ENCODE measurements at regions not wholly inside any gene's neighbourhood (a gene's known extent, or its start where the extent isn't known, plus 50 kb on each side); places are given as distances from the start of the nearest gene placed in this dataset.

DNA sequence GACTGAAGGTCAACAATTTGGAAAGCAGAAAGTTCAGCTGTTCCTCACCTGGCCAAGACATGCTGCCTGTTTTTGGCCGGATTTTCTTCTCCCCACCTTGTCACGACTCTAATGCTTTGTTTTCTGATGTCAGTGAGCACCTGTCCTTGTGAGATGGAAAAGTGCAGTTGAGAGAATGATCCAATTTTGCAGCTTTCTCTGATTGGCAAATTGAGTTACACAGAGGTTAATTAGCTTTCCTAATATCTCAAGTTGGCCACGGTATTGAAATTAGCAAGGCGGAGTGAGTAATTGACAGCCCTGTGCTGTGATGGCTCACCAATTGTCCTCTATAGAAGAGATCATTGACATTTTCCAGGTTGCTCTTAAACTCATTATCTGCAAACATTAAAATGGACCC is 126.8 kb upstream of the VCX3A start:
- Histone ChIP-seq H3K4me3 (ENCODE audit: low read depth, low read length) (no peak overlapping the region), H4K12ac (ENCODE audit: low read depth, low read length) (no peak overlapping the region), H3K23ac (ENCODE audit: low read length) (no peak overlapping the region), H4K8ac (ENCODE audit: low read depth, low read length) (no peak overlapping the region), H2BK5ac (ENCODE audit: low read depth, low read length, poor library complexity) (no peak overlapping the region), H4K91ac (ENCODE audit: low read depth, low read length) (no peak overlapping the region), H2BK120ac (ENCODE audit: insufficient read depth, low read length, poor library complexity) (no peak overlapping the region), H3K79me2 (ENCODE audit: control insufficient read depth, insufficient read depth, low read length, poor library complexity) (no peaks in the 10 kb centered on the region), H3K18ac (ENCODE audit: low read length) (no peak overlapping the region), H3K9ac (ENCODE audit: low read length) (no peak overlapping the region), H2AFZ (ENCODE audit: insufficient read depth, low read length, poor library complexity) (no peak overlapping the region), H3K27ac (ENCODE audit: low read depth, low read length) (no peak overlapping the region), H3K9me3 (ENCODE audit: insufficient read depth, low read depth, low read length) (no peaks in the 10 kb centered on the region), H3K27me3 (ENCODE audit: insufficient read depth, low read length) (no peaks in the 10 kb centered on the region), H3K36me3 (ENCODE audit: control insufficient read depth in 1 of 2, insufficient read depth in 2 of 2, low read length in 2 of 2) (no peaks in the 10 kb centered on the region), H3K4me1 (ENCODE audit: control insufficient read depth in 1 of 2, insufficient read depth in 2 of 2, low read length in 2 of 2) (no peaks in the 10 kb centered on the region), H3K4me2 (ENCODE audit: low read length) (no peak overlapping the region), H3K4ac (ENCODE audit: low read depth, low read length) (no peak overlapping the region), H2BK12ac (ENCODE audit: low read length) (no peak overlapping the region), H2AK5ac (ENCODE audit: low read length) (no peak overlapping the region), H3K79me1 (ENCODE audit: low read length) (no peaks in the 10 kb centered on the region), H3K14ac (ENCODE audit: low read length) (no peak overlapping the region)
- no CpG with 5 or more reads among the region's 4 CpGs for WGBS (ENCODE audit: extremely low coverage, insufficient coverage, insufficient read length)
- no peak for DNase-seq

DNA sequence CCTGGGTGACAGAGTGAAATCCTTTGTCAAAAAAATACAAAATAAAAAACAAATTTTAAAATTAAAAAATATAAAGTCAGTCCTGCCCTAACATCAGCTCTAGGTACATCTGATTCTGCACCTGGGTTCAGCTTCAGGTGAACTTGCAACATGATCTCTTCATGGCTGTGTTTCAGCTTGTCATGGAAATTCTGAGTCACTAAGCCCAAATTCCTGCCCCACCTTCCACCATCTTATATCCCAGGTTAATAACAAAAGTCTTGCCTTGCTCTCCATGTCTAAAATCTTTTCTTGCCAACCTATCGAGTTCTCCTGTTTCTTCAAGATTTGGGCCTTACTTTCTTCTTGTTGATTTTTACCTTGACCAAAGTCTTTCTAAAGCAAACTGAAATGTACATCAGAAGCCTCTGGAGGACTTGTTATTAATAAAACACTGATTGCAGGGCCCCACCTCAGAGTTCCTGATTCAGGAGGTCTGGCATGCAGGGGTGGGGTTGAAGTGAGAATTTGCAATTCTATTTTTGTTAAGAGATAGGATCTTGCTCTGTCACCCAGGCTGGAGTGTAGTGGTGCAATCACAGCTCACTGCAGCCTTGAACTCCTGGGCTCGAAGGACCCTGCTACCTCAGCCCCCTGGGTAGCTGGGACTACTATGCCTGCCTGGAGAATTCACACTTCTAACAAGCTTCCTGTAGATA is 125.8 kb upstream of the VCX3A start:
- H3K79me1 ChIP-seq (ENCODE audit: low read length): no peaks in the 10 kb centered on the region
- no peak overlapping the region for H3K4me3 ChIP-seq (ENCODE audit: low read depth, low read length)
- H3K4me2 ChIP-seq (ENCODE audit: low read length): no peak overlapping the region
- H2AFZ ChIP-seq (ENCODE audit: insufficient read depth, low read length, poor library complexity): no peak overlapping the region
- H3K9ac ChIP-seq (ENCODE audit: low read length): no peak overlapping the region
- WGBS (ENCODE audit: extremely low coverage, insufficient coverage, insufficient read length): no CpG with 5 or more reads among the region's 2 CpGs
- no peak overlapping the region for H2BK5ac ChIP-seq (ENCODE audit: low read depth, low read length, poor library complexity)
- no peaks in the 10 kb centered on the region for H3K79me2 ChIP-seq (ENCODE audit: control insufficient read depth, insufficient read depth, low read length, poor library complexity)
- no peaks in the 10 kb centered on the region for H3K27me3 ChIP-seq (ENCODE audit: insufficient read depth, low read length)
- H3K23ac ChIP-seq (ENCODE audit: low read length): no peak overlapping the region
- H2BK120ac ChIP-seq (ENCODE audit: insufficient read depth, low read length, poor library complexity): no peak overlapping the region
- no peak overlapping the region for H4K8ac ChIP-seq (ENCODE audit: low read depth, low read length)
- no peak overlapping the region for H3K27ac ChIP-seq (ENCODE audit: low read depth, low read length)
- H3K4ac ChIP-seq (ENCODE audit: low read depth, low read length): no peak overlapping the region
- no peaks in the 10 kb centered on the region for H3K36me3 ChIP-seq (ENCODE audit: control insufficient read depth in 1 of 2, insufficient read depth in 2 of 2, low read length in 2 of 2)
- DNase-seq: peak; percentile 27 to 54
- no peak overlapping the region for H3K14ac ChIP-seq (ENCODE audit: low read length)
- H3K18ac ChIP-seq (ENCODE audit: low read length): no peak overlapping the region
- no peaks in the 10 kb centered on the region for H3K9me3 ChIP-seq (ENCODE audit: insufficient read depth, low read depth, low read length)
- no peak overlapping the region for H4K91ac ChIP-seq (ENCODE audit: low read depth, low read length)
- H4K12ac ChIP-seq (ENCODE audit: low read depth, low read length): no peak overlapping the region
- H2BK12ac ChIP-seq (ENCODE audit: low read length): no peak overlapping the region
- no peaks in the 10 kb centered on the region for H3K4me1 ChIP-seq (ENCODE audit: control insufficient read depth in 1 of 2, insufficient read depth in 2 of 2, low read length in 2 of 2)
- H2AK5ac ChIP-seq (ENCODE audit: low read length): no peak overlapping the region

DNA sequence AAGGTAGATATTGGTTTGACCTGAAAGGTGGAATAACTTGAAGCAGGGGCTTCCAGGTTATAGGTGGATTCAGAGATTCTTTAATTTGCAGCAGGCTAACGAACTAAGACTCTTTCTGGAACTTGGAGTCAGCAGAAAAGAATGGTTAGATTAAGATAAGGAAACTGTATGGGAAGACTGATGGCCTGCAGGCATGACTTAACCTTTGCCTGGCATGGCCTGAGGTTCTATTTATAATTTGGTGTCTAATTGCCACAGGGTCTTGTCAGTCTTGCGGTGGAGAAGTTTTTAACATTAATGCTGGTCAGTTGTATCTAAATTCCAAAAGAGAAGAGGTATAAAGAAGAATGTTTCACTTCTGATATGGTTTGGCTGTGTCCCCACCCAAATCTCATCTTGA is 110.3 kb upstream of the VCX3A start:
- Histone ChIP-seq H2BK5ac (ENCODE audit: low read depth, low read length, poor library complexity) (no peak overlapping the region), H2AK5ac (ENCODE audit: low read length) (no peak overlapping the region), H3K4me1 (ENCODE audit: control insufficient read depth in 1 of 2, insufficient read depth in 2 of 2, low read length in 2 of 2) (no peaks in the 10 kb centered on the region), H2AFZ (ENCODE audit: insufficient read depth, low read length, poor library complexity) (no peak overlapping the region), H3K18ac (ENCODE audit: low read length) (no peak overlapping the region), H3K79me2 (ENCODE audit: control insufficient read depth, insufficient read depth, low read length, poor library complexity) (no peaks in the 10 kb centered on the region), H3K9ac (ENCODE audit: low read length) (no peak overlapping the region), H3K4ac (ENCODE audit: low read depth, low read length) (no peak overlapping the region), H3K36me3 (ENCODE audit: control insufficient read depth in 1 of 2, insufficient read depth in 2 of 2, low read length in 2 of 2) (no peaks in the 10 kb centered on the region), H3K23ac (ENCODE audit: low read length) (no peak overlapping the region), H3K9me3 (ENCODE audit: insufficient read depth, low read depth, low read length) (no peaks in the 10 kb centered on the region), H4K91ac (ENCODE audit: low read depth, low read length) (no peak overlapping the region), H3K4me2 (ENCODE audit: low read length) (no peak overlapping the region), H3K27me3 (ENCODE audit: insufficient read depth, low read length) (no peaks in the 10 kb centered on the region), H2BK12ac (ENCODE audit: low read length) (no peak overlapping the region), H2BK120ac (ENCODE audit: insufficient read depth, low read length, poor library complexity) (no peak overlapping the region), H3K4me3 (ENCODE audit: low read depth, low read length) (no peak overlapping the region), H3K14ac (ENCODE audit: low read length) (no peak overlapping the region), H4K8ac (ENCODE audit: low read depth, low read length) (no peak overlapping the region), H3K27ac (ENCODE audit: low read depth, low read length) (no peak overlapping the region), H3K79me1 (ENCODE audit: low read length) (peaks cover 3% of the 10 kb centered on the region), H4K12ac (ENCODE audit: low read depth, low read length) (no peak overlapping the region)
- peak; percentile 68 to 83 for DNase-seq
- no CpG with 5 or more reads among the region's 2 CpGs for WGBS (ENCODE audit: extremely low coverage, insufficient coverage, insufficient read length)

DNA sequence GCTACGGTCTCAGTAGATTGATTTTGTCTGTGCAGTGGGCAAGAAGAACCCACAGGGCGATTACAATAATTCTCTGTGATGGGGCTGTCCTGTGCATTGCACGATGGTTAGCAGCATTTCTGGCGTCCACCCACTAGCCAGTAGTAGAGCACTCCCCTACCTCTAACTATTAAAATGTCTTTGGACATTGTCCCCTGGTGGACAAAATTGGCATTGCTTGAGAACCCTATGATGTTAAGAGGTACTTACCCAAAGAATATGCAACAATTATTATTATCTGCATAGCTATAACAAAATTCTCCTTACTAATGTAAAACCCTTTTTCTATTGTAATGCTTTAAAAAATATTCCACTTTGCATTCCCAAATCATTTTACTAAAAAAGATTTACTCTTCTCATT is 109.5 kb upstream of the VCX3A start:
- H4K91ac ChIP-seq (ENCODE audit: low read depth, low read length): no peak overlapping the region
- peaks cover 3% of the 10 kb centered on the region for H3K79me1 ChIP-seq (ENCODE audit: low read length)
- no peak overlapping the region for H2BK12ac ChIP-seq (ENCODE audit: low read length)
- no peak overlapping the region for H2AK5ac ChIP-seq (ENCODE audit: low read length)
- no peak overlapping the region for H2BK5ac ChIP-seq (ENCODE audit: low read depth, low read length, poor library complexity)
- H3K4me1 ChIP-seq (ENCODE audit: control insufficient read depth in 1 of 2, insufficient read depth in 2 of 2, low read length in 2 of 2): no peaks in the 10 kb centered on the region
- H2AFZ ChIP-seq (ENCODE audit: insufficient read depth, low read length, poor library complexity): no peak overlapping the region
- H3K36me3 ChIP-seq (ENCODE audit: control insufficient read depth in 1 of 2, insufficient read depth in 2 of 2, low read length in 2 of 2): no peaks in the 10 kb centered on the region
- H3K9ac ChIP-seq (ENCODE audit: low read length): no peak overlapping the region
- no peak overlapping the region for H4K8ac ChIP-seq (ENCODE audit: low read depth, low read length)
- peak in 1 of 2 donors; percentile 29 for DNase-seq
- H4K12ac ChIP-seq (ENCODE audit: low read depth, low read length): no peak overlapping the region
- no peak overlapping the region for H3K14ac ChIP-seq (ENCODE audit: low read length)
- H3K9me3 ChIP-seq (ENCODE audit: insufficient read depth, low read depth, low read length): no peaks in the 10 kb centered on the region
- no peak overlapping the region for H3K4me2 ChIP-seq (ENCODE audit: low read length)
- H3K18ac ChIP-seq (ENCODE audit: low read length): no peak overlapping the region
- H3K4ac ChIP-seq (ENCODE audit: low read depth, low read length): no peak overlapping the region
- H3K27me3 ChIP-seq (ENCODE audit: insufficient read depth, low read length): no peaks in the 10 kb centered on the region
- H3K4me3 ChIP-seq (ENCODE audit: low read depth, low read length): no peak overlapping the region
- no peaks in the 10 kb centered on the region for H3K79me2 ChIP-seq (ENCODE audit: control insufficient read depth, insufficient read depth, low read length, poor library complexity)
- no peak overlapping the region for H3K27ac ChIP-seq (ENCODE audit: low read depth, low read length)
- no CpG with 5 or more reads among the region's 4 CpGs for WGBS (ENCODE audit: extremely low coverage, insufficient coverage, insufficient read length)
- no peak overlapping the region for H2BK120ac ChIP-seq (ENCODE audit: insufficient read depth, low read length, poor library complexity)
- H3K23ac ChIP-seq (ENCODE audit: low read length): no peak overlapping the region
